ENCODE measurements at regions not wholly inside any gene's neighbourhood (a gene's known extent, or its start where the extent isn't known, plus 50 kb on each side); places are given as distances from the start of the nearest gene placed in this dataset.
A peak's percentile ranks its signal among the peaks of the same experiment; 100 is the strongest.
"Not testable (repeated sequence)": the region's sequence is repeated elsewhere in the genome, so short reads cannot be mapped to it uniquely, and the experiment has no call there.

DNA sequence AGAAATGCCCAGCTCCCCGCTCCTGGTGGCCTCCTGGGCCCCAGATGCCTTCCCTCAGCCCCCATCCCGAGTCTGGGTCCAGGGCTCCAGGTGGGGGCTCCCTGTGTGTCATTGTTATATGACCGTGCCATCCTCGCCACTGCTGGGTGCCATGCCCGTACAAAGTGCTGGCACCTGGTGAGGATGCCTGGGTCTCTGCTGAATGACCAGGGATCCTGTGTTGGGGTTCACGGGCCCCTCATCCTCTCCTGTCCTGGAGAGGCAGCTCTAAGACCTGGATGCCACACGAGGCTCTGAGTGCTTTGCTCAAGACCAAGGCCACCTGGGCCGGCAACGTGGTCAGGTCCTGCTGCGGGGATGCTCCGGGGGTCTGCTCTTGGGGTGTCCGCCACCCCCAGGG lies 206.5 kb downstream of the BANP start:
- not testable (repeated sequence) for H3K36me3 Mint-ChIP-seq, ATAC-seq, H3K27ac Mint-ChIP-seq, H3K9me3 Mint-ChIP-seq
- peak in 1 of 2 donors; percentile 26 for DNase-seq (ENCODE audit: low spot score in 2 of 2)

GRCh38 chr16:88158256-88159045 lies 207.2 kb downstream of the BANP start:
- DNase-seq (ENCODE audit: low spot score in 2 of 2): peak in 1 of 2 donors; percentile 34
- H3K9me3 Mint-ChIP-seq, ATAC-seq, H3K27ac Mint-ChIP-seq, H3K36me3 Mint-ChIP-seq: not testable (repeated sequence)

- peak overlapping the region in 1 of 2 donors; percentile 44 for H3K27ac Mint-ChIP-seq
- H3K36me3 Mint-ChIP-seq, ATAC-seq, H3K9me3 Mint-ChIP-seq: not testable (repeated sequence)
- DNase-seq (ENCODE audit: low spot score in 2 of 2): peak in 1 of 2 donors; percentile 20
These were observed 208.0 kb downstream of the BANP start for GRCh38 chr16:88159046-88159896.

- not testable (repeated sequence) for H3K36me3 Mint-ChIP-seq, H3K9me3 Mint-ChIP-seq, H3K27ac Mint-ChIP-seq, ATAC-seq
- peak in 1 of 2 donors; percentile 21 for DNase-seq (ENCODE audit: low spot score in 2 of 2)
These were observed 208.7 kb downstream of the BANP start for GRCh38 chr16:88159897-88160335.

GRCh38 chr16:88161191-88161590 lies 210.0 kb downstream of the BANP start:
- DNase-seq (ENCODE audit: low spot score in 2 of 2); H3K36me3 Mint-ChIP-seq; H3K27ac Mint-ChIP-seq; ATAC-seq; H3K9me3 Mint-ChIP-seq: not testable (repeated sequence)

DNA sequence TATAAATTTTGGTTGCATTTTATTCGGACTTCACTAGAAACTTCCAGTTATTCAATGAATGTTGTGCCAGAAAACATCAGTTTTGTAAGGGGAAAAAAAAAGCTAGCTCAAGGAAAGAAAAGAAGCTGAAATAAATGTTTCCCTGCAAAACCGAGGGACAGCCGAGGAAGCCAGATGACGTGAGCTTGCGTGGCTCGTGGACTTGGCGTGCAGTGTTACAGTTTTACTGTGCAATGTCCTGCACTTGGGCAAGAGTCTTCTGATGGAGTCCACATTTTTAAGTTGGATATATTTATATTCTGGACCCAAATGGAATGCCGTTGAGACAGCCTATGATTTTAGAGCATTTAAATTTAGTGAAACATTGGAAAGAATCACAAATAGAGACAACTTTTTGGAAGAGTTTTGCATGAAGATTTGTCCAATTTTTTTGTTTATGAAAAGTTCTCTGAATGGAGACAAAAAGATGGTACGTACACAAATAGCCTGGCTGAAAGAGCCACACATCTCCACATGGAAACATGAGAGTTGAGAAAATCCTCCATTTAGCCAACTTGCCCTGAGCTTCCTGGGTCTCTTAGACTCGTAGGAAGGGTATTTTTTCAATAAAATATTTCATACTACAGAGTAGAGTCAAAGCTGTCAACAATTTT lies 210.5 kb downstream of the BANP start:
- H3K36me3 Mint-ChIP-seq; H3K27ac Mint-ChIP-seq; H3K9me3 Mint-ChIP-seq; DNase-seq (ENCODE audit: low spot score in 2 of 2); ATAC-seq: not testable (repeated sequence)

DNA sequence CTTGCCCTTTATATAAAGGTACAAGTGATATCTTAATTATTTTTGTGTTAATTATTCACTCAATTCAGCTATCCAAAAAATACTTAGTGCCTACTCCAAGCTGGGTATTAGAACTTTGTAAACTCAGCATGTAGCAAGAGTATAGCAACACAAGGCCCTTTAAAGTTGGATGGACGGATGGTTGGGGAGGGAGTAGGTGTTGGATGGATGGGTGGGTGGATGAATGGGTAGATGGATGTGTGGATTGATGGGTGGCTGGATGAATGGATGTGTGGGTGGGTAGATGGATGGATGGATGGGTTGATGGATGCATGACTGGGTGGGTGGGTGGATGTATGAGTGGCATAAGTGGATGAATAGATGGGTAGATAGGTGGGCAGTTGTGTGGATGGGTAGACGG lies 211.5 kb downstream of the BANP start:
- ATAC-seq; DNase-seq (ENCODE audit: low spot score in 2 of 2); H3K36me3 Mint-ChIP-seq; H3K27ac Mint-ChIP-seq; H3K9me3 Mint-ChIP-seq: not testable (repeated sequence)

DNA sequence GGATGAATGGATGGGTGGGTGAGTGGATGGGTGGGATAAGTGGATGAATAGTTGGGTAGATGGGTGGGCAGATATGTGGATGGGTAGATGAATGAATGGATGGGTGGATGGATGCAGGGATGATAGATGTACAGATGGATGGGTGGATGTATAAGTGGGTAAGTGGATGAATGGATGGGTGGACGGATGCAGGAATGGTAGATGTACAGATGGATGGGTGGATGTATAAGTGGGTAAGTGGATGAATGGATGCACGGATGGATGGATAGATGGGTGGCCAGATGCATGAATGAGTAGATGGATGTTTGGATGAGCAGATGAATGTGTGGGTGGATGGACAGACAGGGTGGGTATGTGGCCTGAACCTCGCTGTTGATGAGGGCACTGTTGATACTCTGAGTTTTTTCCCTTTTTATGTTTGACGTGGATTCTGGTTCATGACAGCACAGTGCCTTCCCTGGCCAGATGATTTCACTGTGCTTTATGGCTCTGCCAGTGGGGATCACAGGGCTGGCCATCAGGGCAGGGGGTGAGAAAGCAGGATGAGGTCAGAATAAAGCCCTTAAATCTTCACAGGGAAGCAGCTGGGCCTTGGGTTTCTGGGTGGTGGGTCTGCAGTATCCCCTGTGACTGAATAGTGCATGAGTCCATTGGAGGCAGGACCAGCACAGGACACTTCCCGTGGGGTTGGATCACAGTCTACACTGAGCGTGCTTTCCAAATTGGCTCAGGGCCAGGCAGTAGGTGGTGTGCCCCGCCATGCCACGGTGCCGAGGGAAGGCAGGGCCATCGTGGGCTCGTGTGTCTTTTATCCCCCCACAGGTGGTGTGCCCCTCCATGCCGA lies 213.2 kb downstream of the BANP start:
- not testable (repeated sequence) for H3K27ac Mint-ChIP-seq, H3K9me3 Mint-ChIP-seq, H3K36me3 Mint-ChIP-seq, ATAC-seq
- peak in 1 of 2 donors; percentile 18 for DNase-seq (ENCODE audit: low spot score in 2 of 2)

DNA sequence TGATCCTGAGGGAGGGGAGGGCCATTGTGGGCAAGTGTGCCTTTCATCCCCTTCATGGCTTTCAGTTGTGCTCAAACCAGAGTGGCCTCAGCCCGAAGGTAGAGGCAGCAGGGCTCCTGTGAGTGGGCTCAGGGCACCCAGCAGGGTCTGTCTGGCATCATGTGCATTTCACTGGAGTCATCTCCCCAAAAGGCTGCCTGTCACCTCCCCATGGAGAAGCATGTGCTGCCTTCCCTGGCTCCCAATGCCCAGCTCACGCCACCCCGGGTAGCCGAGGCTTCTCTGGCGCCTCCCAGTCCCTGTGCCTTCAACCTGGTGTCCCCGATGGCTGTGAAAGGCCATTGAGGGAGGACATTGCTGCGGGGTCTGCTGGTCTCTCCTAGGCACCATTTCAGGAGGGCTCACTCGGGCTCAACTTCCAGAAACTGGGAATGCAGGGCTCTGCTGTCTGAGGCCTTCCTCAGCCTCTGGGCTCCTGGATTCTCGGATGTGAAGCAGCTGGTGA lies 213.9 kb downstream of the BANP start:
- not testable (repeated sequence) for H3K9me3 Mint-ChIP-seq, H3K27ac Mint-ChIP-seq, ATAC-seq, H3K36me3 Mint-ChIP-seq
- DNase-seq (ENCODE audit: low spot score in 2 of 2): peak in 1 of 2 donors; percentile 33

DNA sequence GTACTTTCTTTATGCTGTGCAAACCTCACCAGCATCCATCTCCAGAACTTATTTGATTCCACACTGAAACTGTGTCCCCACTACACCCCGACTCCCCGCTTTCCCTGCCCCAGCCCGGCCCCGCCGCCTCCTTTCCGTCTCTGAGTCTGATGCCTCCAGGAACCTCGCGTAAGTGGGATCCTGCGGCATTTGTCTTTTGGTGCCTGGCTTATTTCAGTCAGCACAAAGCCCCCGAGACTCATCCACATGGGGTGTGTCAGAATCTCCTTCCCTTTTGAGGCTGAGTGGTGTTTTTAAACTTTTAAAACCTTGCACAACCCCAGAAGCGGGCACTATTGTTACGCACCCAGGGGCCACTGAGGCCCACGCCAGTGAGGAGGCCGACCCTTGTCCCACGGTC lies 214.4 kb downstream of the BANP start:
- not testable (repeated sequence) for H3K9me3 Mint-ChIP-seq, H3K27ac Mint-ChIP-seq, ATAC-seq, H3K36me3 Mint-ChIP-seq
- DNase-seq (ENCODE audit: low spot score in 2 of 2): peak in 1 of 2 donors; percentile 30

- not testable (repeated sequence) for H3K9me3 Mint-ChIP-seq, ATAC-seq, H3K36me3 Mint-ChIP-seq, H3K27ac Mint-ChIP-seq
- peak in 1 of 2 donors; percentile 9 for DNase-seq (ENCODE audit: low spot score in 2 of 2)
These were observed 215.1 kb downstream of the BANP start for GRCh38 chr16:88166209-88166773.

DNA sequence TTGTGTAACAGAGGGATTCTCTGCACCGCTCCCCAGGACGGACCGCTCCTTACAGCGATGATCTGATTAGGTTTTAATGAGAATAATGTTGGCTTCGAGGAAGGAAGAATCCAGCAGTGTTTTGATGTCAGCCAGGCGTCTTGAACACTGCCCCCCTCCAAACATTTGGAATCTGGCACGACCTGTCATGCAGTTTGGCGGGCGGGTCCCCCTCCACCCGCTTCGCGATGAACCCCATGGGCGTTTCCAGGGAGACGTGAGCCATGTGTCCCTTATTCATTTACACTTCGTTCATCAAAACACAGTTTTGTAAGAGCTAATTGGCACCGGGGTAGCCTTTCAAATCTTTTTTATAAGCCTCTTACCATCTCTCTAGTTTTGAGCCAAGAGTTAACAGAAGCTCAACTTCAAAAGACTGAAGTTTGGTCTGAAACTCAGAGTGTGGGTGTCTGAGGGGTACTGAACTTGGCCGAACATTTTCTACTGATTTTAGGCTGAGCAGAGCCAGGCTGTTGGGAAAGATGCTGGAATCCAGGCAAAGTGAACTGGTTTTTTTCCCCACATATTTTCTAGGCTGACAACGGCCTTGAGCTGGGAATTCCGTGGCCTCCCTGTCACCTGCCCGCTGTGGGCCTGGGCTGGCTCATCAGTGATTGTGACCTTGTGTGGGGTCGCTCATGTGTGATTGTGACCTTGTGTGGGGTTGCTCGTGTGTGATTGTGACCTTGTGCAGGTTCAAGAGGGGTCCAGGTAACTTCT lies 214.8 kb upstream of the ZNF469 start:
- not testable (repeated sequence) for H3K27ac Mint-ChIP-seq, H3K9me3 Mint-ChIP-seq, ATAC-seq
- H3K36me3 Mint-ChIP-seq: peaks cover 0 to 16% of the 10 kb centered on the region in 2 donors
- DNase-seq (ENCODE audit: low spot score in 2 of 2): peak in 1 of 2 donors; percentile 21

- DNase-seq (ENCODE audit: low spot score in 2 of 2): peak in 1 of 2 donors; percentile 11
- Mint-ChIP-seq H3K27ac (peak overlapping the region in 1 of 2 donors; percentile 14), H3K36me3 (peaks cover 0 to 16% of the 10 kb centered on the region in 2 donors)
- not testable (repeated sequence) for H3K9me3 Mint-ChIP-seq, ATAC-seq
These were observed 214.2 kb upstream of the ZNF469 start for GRCh38 chr16:88168557-88168949.

- DNase-seq (ENCODE audit: low spot score in 2 of 2): peak in 1 of 2 donors; percentile 34
- not testable (repeated sequence) for ATAC-seq, H3K27ac Mint-ChIP-seq, H3K9me3 Mint-ChIP-seq
- peaks cover 0 to 16% of the 10 kb centered on the region in 2 donors for H3K36me3 Mint-ChIP-seq
These were observed 213.5 kb upstream of the ZNF469 start for GRCh38 chr16:88169136-88169830.

DNA sequence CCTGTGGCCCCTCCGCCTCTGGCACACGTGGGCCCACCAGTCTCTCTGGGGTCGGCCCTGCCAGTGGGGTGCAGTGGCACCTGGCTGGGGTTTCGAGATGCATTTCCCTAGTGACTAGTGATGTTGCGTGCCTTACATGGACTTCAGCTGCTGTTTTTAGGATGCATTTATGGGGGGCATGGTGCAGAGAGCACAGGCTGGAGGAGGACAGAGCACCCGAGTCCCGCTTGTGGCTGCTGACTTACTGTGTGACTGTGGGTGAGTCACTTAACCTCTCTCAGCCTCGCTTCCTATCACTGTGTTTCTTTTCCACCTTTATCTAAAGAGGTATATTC lies 213.0 kb upstream of the ZNF469 start:
- H3K27ac Mint-ChIP-seq; DNase-seq (ENCODE audit: low spot score in 2 of 2); H3K9me3 Mint-ChIP-seq: not testable (repeated sequence)
- peak in 1 of 2 donors; percentile 40 for ATAC-seq
- peaks cover 0 to 16% of the 10 kb centered on the region in 2 donors for H3K36me3 Mint-ChIP-seq
